Activated T-cell treated with anti-CD3 and anti-CD28 coated beads for 1 hour (primary cell): ENCODE measurements at regions not wholly inside any gene's neighbourhood (a gene's known extent, or its start where the extent isn't known, plus 50 kb on each side); places are given as distances from the start of the nearest gene placed in this dataset.

Experiments
- DNase-seq: peaks from one replicate; pipeline ENCODE4 v3.0.0-alpha.2; 2020; ENCODE audit warnings: low read depth

DNA sequence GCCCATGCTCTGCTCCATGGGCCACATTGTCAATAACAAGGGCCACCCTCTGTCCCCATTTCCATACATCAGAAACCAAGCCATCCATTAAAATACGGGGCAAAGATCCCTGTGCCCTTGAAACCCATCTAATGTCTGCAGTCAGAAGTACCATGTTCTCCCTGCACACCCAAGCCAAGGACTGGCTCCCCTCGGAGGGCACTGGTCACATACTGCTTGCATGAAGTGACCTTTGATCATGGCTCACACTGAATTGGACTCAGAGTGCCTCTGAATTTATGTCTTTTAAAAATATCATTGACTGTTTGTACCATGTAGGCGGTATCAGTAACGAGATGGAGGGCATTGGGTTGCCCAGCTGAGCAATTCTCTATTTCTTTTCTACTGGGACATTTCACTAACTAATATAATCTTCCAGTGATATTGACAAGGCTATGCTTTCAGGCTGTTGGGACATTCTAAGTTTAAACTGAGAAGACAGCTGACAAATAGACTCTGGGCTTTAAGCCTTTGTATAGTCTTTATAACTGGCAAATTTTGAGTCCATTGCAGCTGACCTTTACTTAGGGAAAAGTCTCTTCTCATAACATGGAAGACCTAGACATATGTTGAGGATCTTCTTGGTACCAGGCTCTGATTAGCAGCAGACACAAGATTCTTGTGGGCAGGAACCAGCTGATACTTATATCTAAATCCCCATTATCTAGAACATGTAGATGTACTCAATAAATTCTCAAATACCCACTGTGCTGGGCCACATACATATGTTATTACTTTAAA is 214.3 kb downstream of the MYCN start:
- DNase-seq: no peak

DNA sequence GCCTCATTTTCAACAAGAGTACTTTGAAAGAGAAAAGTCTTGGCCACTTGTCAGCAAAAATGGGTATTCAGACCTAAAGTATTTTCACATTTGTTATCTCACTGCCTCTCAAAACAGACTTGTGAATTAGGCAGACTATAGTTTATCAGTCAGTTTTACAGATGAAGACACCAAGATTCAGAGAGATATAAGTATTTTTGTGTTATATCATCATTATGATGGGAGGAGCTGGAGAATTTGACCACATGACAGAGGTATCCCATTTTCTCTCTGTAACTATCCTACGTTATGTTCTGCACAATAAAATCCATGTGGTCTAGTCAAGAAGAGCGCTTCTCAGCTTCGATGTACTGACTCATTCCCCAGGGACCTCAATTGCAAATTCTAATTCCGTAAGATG is 213.7 kb downstream of the MYCN start:
- DNase-seq: no peak

DNA sequence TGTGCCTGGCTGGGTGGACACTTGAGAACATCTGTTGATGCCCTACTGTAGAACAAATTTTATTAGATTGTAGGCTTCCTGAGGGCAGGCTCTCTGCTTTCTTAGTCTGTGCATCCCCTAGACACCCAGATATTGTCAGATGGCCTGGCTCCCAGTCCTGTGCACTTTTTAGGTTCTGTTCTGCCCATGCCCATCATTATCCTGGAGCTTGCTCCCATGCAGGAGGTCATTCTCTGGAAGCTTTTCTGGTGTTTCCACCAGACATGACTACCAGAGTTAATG is 213.3 kb downstream of the MYCN start:
- no peak for DNase-seq

DNA sequence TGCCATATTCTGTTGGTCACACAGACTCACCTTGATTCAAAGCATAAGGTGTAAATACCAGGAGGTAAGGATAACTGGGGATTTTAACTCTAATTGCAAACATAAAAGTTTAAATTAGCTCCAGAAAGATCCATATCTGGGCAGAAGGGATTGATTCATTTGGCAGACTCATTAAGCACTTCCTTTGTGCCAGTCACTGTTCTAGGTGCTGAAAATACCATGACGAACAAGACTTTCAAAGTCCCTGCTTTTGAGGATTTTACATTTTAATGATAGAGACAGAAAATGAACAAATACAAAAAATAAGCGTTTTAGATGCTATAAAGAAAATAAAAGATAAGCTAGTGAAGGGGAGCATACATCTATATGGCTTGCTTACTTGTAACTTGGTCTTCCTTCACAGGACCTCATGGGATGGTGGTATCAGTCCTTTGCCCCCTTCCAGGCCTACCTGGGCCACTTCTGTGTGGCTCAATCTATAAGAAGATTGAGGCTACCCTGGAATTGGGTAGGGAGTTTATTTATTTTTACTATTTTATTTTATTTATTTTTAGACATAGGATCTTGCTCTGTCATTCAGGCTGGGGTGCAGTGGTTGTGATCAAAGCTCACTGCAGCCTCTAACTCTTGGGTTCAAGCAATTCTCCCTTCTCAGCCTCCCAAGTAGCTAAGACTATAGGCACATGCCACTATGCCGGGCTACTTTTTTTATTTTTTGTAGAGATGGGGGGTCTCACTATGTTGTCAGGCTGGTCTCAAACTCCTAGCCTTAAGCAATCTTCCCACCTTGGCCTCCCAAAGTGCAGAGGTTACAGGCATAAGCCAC is 212.8 kb downstream of the MYCN start:
- no peak for DNase-seq

DNA sequence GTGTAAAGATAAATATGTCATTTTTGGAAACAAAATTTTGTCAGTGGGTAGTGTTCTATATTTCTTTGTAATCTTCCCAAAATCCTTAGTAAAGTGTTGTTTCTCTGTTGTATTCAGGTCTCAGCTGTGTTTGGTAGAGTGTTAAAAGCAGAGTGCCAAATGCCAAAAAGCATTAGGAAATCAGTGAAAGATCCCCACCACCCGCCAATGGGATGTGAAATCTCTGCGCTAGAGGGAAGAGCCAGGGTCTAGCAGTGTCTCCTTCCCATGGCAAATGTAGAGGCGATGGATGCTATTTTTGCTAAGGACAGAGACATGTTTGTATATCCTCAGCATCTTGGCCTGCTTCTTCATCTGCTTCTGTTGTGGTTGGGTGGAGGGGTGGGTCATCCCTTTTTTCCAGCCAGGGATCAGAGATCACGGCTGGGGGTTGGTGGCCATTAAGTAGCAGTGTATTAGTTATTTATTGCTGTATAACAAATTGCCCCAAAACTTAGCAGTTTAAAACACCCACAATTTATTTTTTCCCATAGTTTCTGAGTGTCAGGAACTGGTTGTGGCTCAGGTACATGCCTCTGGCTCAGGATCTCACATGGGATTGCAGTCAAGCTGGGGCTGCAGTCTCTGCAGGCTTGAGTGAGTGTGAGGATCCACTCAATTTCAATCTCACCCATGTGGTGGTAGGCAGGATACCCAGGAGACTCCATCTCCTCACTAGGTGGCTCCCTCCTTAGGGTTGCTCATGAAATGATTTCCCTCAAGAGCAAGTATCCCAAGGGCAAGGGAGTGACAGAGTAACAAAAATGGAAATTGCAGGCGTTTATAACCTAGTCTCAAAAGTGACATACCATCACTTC is 211.9 kb downstream of the MYCN start:
- DNase-seq: no peak

DNA sequence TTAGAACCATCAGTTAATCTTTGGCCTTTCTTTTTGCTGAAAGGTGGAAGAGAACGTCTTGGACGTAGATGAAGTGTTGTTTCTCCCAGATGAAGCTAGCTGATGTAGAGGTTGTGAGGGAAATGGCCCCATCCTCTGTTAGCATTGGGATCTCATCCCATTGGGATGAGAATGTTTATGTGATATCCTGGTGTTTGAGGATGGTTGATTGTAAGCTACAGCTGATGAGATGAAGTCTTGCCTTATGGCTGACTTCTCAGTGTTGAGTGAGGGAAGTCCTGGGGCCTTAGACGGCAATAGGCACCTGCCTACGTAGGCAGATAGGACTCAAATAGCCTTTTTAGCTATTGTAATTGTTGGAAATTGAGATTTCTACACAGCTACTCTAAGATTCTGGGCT is 211.3 kb downstream of the MYCN start:
- no peak for DNase-seq

DNA sequence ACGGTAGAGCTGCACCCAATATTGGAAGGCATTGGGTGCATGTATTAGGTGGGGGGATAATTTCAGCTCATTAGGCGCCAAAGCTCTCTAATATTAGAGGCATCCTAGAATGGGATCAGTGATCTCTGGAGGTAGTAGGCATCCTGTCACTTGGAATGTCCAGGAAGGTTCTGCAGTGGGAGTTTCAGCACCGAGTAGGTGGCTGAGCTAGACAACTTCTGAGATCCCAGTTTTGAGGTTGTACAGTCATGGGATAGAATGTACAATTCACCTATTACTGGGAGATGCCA is 210.9 kb downstream of the MYCN start:
- no peak for DNase-seq

DNA sequence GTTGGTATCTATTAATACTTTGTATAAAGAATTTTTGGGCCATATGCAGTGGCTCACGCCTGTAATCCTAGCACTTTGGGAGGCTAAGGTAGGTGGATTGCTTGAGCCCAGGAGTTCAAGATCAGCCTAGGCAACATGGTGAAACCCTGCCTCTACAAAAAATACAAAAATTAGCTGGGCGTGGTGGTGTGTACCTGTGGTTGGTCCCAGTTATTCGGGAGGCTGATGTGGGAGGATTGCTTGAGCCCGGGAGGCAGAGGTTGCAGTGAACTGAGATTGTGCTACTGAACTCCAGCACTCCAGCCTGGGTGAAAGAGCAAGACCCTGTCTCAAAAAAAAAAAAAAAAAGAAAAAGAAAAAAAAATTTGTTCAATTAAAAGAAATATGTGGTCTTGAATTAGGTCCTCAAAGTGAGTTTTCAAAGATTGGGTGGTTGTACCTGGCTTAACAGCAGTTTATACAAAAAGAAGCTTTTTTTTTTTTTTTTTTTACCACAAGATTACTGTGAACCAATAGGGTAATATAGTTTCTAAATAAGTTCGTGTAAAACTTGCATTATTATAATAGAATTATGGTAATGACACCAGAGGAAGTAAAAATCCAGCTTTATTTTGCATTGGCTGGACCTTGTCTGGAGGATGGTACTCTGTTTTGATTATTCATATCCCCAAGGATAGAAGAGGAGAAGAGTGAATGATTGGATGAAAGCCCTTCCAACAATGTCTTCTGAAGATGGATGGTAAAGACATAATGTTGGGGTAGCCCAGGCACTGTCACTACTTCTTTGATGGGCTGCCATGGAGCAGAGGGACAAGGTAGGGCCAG is 210.3 kb downstream of the MYCN start:
- DNase-seq: no peak

DNA sequence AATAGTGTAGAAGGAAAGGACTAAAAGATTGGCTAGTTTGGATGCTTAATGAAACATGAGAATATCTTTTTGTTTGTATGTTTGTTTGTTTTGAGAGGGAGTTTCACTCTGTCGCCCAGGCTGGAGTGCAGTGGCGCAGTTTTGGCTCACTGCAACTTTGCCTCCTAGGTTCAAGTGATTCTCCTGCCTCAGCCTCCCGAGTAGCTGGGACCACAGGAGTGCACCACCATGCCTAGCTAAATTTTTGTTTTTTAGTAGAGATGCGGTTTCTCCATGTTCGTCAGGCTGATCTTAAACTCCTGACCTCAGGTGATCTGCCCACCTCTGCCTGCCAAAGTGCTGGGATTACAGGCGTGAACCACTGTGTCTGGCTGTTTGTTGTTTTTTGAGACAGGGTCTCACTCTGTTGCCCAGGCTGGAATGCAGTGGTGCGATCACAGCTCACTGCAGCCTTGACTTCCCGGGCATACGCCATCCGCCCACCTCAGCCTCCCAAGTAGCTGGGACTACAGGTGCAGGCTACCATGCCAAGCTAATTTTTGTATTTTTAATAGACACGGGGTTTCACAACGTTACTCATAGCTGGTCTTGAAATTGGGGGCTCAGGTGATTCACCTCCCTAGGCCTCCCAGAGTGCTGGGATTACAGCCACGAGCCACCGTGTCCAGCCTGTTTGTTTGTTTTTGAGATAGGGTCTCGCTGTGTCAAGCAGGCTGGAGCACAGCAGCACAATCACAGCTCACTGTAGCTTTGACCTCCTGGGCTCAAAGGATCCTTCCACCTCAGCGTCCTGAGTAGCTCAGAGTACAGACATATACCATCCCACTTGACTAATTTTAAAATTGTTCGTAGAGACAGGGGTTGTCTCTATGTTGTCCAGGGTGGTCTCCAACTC is 209.2 kb downstream of the MYCN start:
- DNase-seq: no peak

DNA sequence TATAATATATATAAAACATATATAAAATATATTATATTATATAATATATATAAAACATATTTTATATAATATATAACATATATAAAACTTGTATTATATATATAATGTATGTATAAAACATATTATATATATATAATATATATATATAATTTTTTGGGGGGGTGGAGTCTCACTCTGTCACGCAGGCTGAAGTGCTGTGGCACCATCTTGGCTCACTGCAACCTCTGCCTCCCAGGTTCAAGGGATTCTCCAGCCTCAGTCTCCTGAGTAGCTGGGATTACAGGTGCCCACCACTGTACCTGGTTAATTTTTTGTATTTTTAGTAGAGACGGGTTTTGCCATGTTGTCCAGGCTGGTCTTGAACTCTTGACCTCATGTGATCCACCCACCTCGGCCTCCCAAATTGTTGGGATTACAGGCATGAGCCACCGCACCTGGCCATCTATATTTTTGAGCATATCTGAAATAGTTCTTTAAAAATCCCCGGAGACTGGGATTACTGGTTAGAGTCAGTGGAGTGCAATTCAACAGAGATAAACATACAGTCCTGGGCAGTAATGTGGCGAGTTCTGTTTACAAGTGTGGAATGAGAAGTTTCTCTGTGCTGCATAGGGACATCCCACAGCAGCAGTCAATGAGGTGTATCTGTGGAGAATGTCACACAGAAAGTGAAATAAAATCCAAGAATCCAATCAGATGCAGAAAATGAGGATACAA is 208.4 kb downstream of the MYCN start:
- DNase-seq: no peak

DNA sequence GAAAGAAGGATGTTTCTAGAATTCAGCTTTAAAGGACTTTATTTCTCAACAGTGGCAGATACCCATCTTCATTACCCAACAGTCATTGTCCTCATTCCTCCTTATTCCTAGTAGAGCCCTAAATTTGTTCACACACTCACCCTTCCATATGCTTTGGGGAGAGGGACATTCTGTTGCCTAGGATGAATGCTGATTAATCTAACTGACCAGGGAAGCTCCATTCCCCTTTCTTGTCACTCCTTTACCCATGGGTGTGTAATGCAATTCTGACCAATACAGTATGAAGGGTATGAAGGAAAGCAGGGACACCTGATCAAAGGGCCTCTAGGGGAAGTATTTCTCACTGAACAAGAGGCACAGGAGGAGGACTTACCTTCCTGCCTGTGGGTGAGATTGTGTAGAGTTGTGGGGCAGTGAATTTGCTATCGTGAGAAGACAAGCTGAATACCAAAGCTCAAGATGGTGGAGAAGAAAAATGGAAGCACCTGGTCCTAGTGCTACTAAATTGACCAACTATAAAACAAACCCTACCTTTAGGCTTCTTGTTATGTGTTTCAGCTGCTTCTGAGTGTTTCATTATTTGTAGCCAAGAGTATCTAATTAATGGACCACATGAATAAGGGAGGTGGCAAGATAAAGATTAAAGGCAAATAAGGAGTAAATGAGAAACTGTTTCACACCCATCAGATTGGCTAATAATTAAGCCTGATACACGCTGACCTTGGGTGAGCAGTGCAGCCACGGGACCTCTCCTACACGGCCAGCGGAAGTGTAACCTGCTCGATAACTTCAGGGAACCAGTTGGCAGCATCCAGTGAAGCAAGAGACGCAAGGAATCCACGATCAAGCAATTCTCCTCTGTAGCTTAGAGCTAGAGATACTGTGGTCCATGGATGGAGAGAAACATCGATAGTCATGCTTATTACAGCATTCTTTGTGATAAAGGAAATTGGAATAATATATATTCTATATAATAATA is 202.3 kb downstream of the MYCN start:
- DNase-seq: no peak

DNA sequence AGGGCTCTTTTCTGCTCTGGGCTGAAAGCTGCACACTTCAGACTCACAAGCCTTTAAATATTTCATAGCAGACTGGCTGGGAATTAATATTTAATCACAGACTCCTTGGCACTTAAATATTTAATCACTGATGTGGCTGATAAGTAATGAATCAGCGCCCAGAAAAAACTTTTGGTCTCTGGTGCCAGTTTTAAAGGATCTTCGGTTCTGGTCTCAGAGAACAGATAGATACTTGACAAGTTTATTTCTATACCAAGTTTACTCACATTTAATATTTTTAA is 201.2 kb downstream of the MYCN start:
- no peak for DNase-seq

DNA sequence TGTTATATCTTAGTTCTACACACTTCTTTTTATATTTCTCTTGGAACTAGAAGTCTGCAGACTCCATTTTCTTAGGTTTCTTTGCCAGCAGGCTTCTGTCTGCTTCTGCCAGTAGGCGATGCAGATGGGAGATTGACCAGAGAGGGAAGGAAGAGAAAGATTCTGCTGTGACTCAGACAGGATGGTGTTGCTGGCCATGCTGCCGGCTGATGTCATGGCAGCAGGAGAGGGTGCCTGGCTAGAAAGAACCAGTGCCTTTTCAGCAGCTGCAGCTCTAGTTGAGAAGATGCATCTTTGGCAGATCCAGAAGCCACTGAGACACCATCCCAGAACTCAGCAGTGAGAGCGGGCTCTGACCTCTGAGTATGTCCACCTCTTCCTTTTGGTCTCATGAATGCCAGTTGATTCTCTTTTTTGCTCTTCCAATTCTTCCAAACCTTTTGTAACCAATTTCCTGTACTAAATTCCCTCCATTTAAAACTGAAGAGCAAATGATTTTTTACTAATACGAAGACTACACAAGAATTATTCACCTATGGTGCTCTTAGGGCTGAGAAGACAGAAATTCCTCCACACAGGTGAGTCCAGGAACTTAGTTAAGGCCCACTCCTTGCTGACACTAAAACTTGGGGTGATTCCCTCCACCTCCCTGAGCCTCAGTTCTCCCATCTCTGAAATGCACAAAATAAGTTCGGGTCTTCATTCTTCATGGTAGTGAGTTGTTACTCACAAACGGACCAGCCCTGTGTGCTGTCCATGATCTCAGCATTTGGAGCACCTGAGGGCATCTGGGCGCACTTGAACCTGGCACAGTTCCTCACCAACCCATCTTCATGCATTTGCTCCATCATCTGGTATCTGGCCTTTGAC is 200.7 kb downstream of the MYCN start:
- DNase-seq: no peak

DNA sequence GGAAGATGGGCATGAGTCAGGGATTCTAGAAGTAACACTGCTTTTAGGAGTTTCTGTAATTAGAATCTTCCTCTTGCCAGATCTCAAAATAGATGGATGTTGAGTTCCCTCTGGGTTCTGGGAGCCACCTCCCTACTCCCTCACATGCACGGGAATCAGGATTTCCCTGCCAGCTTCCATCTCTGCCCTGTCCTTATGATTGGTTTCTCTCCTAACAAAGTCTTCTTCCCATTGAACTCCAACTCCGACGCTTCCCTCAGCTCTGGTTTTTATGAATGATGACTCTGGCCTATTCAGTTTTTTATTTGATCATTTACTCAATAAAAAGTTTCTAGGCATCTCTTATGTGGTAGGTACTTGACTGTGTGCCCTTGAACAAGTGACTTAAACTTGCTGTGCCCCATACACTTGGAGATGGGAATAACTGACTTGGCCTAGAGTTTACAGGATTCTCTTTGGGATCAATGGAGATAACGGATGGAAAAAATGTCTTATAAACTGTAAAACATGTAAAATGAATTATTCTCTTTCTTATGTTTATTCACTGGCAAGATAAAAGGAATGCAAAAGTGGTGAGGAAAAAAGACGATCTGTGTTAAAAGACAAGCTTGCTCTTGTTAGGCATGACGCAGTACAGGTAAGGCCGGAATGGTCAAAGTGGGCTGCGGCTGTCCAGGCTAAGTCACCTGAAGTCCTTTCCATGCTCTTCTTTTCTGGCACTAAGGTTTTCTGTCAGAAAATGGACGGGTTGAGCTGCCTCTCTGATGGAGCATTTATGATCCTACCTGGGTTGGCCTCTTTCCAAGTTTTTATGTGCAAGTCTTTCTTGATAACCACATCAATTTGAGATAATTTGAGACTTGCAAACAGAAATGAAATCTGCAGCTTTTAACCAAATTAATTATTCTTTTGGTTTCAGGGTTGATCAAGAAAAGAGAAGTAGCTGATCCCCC is 199.6 kb downstream of the MYCN start:
- no peak for DNase-seq

DNA sequence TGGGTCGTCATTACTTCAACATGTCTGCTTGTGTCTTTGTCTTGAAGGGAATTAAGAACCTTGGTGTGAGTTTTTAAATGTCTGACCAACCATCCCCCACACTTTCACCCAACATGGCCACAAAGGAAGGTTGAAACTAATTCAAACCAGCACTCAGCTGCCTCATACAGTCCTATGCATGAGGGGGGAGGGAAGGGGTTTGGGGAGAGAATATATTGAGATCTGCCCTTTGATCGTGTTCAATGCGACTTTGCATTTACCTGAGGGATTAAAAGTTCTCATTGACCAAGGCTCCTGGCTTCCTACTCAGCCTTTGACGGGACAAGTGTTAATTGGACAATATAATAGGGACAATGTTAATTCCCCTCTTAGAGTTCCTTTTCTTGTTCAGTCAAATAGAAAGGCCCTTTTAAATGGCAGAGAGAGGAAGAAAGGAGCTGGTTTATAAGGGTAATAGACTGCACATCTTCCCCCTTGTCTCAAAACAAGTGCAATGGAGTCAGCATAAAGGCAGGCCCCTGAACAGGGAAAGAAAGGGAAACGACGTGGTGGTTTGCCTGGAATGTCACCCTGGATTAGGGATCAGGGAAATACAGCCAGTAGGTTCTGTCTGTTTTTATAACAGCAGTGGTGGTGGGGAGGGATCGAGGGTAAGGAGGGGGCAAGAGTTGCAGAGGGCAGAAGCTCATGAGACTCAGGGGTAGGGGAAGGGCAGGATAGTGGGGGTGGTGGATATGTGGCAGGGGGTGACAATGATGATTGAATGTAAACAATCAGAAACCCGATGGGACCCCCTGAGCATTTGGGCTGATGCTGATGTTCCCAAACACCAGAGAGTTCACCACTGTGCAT is 198.7 kb downstream of the MYCN start:
- no peak for DNase-seq

DNA sequence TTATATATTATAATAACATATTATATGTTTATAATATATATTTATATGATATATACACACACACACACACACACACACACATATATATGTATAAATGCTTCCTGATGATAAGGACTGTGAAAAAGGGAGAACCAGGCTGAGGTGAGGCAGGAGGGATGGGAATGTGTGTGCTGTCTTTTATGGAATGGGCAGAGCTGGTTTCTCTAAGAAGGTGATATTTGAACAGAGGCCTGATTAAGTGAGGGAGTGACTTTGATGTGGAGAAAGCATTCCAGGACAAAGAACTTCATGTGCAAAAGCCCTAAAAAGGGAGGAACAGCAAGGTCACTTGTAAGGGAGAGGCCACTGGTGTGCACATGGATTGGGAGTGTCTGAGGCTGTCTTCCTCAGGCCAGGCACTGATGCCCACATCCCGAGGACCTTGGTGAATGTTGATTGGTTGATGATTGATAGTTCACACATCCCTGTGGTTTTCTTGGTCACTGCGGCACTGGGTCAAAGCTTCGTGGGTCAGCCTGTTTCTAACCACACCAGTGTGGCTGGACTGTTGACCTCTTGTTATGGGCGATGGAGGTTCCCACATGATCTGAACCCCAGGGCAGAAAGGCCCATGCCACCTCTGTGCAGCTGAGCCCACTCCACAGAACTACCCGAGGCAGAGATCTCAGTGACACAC is 196.9 kb downstream of the MYCN start:
- no peak for DNase-seq
